Activated T-helper 2 cell treated with anti-CD3 and anti-CD28 coated beads, Interferon-gamma antibody, Interleukin-2, Interleukin-4, amounts not matched to agents 10 μg/mL and 5 μg/mL and 100 μg/mL, durations not matched to agents 14 hours and 24 hours and 36 hours (primary cell): ENCODE measurements at regions not wholly inside any gene's neighbourhood (a gene's known extent, or its start where the extent isn't known, plus 50 kb on each side); places are given as distances from the start of the nearest gene placed in this dataset.

Experiments
- DNase-seq: peaks from one replicate; pipeline ENCODE4 v3.0.0; 2021; ENCODE audit warnings: low spot score
- H3K27ac Mint-ChIP-seq: one replicate; pipeline ENCODE4 v1.8.0; 2021; ENCODE audit warnings: mixed read lengths
- H3K27me3 Mint-ChIP-seq: one replicate; pipeline ENCODE4 v1.8.0; 2021; ENCODE audit warnings: low read depth, mixed read lengths
- H3K36me3 Mint-ChIP-seq: one replicate; pipeline ENCODE4 v1.8.0; 2021; ENCODE audit warnings: low read depth, mixed read lengths
- H3K4me1 Mint-ChIP-seq: one replicate; pipeline ENCODE4 v1.8.0; 2021; ENCODE audit warnings: low read depth, mixed read lengths
- H3K4me3 Mint-ChIP-seq: one replicate; pipeline ENCODE4 v1.8.0; 2021; ENCODE audit warnings: low read depth, mild to moderate bottlenecking, moderate library complexity, mixed read lengths
- H3K9me3 Mint-ChIP-seq: one replicate; pipeline ENCODE4 v1.8.0; 2021; ENCODE audit warnings: mixed read lengths
- intact Hi-C: fragments of 100-400 bp; cut with micrococcal nuclease; formaldehyde crosslinking; loops from one replicate; pipeline ENCODE4 v1.15.1; 2023

DNA sequence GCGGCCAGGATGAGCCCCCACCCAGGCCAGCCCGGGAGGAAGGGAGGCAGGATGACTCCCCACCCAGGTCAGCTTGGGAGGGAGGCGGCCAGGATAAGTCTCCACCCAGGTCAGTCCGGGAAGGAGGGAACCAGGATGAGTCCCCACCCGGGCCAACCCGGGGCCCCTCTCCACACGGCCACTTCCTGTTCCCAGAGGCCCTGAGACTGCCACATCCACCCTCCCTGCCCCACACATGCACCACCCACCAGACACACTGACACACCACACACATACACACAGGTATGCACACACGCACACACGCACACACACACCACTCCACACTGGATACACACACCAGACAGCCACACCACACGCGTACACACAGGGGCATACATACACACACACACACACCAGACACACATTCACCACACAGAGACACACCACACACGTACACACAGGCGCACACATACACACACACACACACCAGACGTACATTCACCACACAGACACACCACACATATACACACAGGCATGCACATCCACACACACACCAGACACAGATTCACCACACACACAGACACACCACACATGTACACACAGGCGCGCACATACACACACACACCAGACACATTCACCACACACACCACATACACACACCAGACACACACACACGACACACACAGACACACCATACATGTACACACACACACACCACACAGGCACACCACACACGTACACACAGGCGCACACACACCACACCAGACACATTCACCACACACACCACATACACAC lies 84.9 kb upstream of the PRR5 start:
- no peaks in the 10 kb centered on the region for H3K27me3 Mint-ChIP-seq
- peaks cover 9% of the 10 kb centered on the region for H3K9me3 Mint-ChIP-seq
- no peak overlapping the region for H3K27ac Mint-ChIP-seq
- DNase-seq: no peak
- H3K4me1 Mint-ChIP-seq: peaks cover 2% of the 10 kb centered on the region
- no peaks in the 10 kb centered on the region for H3K36me3 Mint-ChIP-seq
- intact Hi-C loops: no loop called here
- H3K4me3 Mint-ChIP-seq: no peak overlapping the region

DNA sequence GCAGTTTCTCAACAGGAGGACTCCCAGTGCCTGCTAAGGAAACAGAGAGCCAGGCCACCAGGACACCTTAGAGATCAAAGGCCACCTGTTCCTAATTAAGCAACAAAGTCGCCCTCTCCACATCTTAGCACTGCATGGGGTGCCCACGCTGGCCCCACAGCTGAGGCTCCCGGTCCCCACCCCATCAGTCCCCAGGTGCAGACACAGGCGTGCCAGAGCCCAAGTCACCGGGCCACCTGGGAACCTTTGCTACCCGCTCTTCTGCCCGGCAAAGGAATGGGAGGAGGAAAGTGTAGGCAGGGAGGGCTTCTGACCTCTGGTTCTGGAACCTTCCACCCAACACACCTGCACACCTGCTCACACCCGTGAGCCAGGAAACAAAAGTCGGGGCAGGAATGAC lies 85.5 kb upstream of the PRR5 start:
- no peak for DNase-seq
- Mint-ChIP-seq H3K4me1 (peaks cover 2% of the 10 kb centered on the region), H3K27me3 (no peaks in the 10 kb centered on the region), H3K36me3 (no peaks in the 10 kb centered on the region), H3K4me3 (no peak overlapping the region), H3K27ac (no peak overlapping the region), H3K9me3 (peaks cover 15% of the 10 kb centered on the region)
- intact Hi-C loops: no loop called here

DNA sequence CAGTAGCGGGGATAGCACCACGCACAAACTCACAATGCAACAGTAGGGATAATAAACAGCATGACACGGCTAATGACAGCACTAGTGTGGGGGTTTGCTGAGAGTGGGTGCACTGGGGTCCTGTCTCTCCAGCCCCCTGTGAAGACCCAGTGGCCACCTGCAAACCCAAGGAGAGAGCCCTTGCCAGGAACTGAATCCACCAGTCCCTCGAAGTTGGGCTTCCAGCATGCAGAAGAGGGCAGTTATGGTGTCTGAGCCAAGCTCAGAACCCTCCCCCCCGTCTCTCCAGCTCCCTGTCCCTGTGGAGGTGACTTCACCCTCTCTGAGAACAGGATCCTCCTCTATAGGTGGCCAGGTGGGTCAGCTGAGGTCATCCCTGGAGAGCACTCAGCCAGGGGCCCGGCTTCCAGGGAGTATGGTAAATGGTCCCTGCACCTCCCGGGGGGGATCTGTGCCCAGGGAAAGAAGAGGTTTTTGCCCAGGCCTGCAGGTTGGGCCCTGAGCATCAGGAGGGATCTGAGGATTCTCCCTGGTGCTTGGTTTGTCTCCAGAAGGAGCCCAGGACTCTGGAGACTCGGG lies 86.3 kb upstream of the PRR5 start:
- Mint-ChIP-seq H3K9me3 (peaks cover 20% of the 10 kb centered on the region), H3K4me1 (peaks cover 2% of the 10 kb centered on the region), H3K27ac (no peak overlapping the region), H3K4me3 (no peak overlapping the region), H3K27me3 (no peaks in the 10 kb centered on the region), H3K36me3 (no peaks in the 10 kb centered on the region)
- intact Hi-C loops: no loop called here
- no peak for DNase-seq

DNA sequence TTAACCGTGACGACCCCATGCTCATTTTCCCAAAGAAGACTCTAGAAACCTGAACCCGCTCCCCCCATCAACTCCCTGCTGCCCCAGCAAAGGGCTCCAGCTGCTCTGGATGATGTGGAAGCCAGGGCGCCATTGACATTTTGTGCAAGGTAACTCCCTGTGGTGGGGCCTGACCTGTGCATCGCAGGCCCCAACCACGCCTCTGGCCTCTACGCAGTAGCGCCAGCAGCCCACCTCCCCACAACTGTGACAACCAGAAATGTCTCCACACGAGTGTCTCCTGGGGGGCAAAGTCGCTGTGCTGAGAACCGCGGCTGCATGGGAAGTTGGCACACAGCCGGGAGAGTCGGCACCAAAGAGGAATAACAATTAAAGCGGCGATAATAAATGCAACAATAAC lies 86.9 kb upstream of the PRR5 start:
- Mint-ChIP-seq H3K4me3 (no peak overlapping the region), H3K4me1 (no peaks in the 10 kb centered on the region), H3K27me3 (no peaks in the 10 kb centered on the region), H3K9me3 (peaks cover 20% of the 10 kb centered on the region), H3K36me3 (no peaks in the 10 kb centered on the region), H3K27ac (no peak overlapping the region)
- DNase-seq: no peak
- intact Hi-C loops: no loop called here

DNA sequence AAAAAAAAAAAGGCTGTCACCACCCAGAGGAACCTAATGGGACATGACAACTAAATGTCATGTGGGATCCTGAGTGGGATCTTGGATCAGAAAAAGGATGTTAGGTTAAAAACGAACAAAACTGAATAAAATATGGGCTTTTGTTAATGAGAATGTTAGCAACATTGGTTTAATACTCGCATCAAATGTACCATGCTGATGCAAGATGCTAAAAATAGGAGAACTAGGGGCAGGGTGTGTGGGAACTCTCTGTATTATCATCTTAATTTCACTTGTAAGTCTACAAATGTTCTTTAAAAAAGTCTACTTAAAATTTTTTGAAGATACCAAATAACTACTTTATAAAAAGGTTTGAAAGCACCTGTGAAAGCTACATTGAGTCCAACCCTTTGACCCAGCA lies 88.8 kb upstream of the PRR5 start:
- Mint-ChIP-seq H3K36me3 (no peaks in the 10 kb centered on the region), H3K4me1 (no peaks in the 10 kb centered on the region), H3K27me3 (no peaks in the 10 kb centered on the region), H3K9me3 (peaks cover 20% of the 10 kb centered on the region), H3K27ac (no peak overlapping the region), H3K4me3 (no peak overlapping the region)
- intact Hi-C loops: no loop called here
- no peak for DNase-seq

- Mint-ChIP-seq H3K36me3 (no peaks in the 10 kb centered on the region), H3K4me1 (no peaks in the 10 kb centered on the region), H3K9me3 (peaks cover 20% of the 10 kb centered on the region), H3K27me3 (no peaks in the 10 kb centered on the region), H3K4me3 (no peak overlapping the region), H3K27ac (no peak overlapping the region)
- no peak for DNase-seq
- intact Hi-C loops: no loop called here
Measured at GRCh38 chr22:44611880-44612496, 90.0 kb upstream of the PRR5 start.

GRCh38 chr22:44610071-44610470 lies 91.9 kb upstream of the PRR5 start:
- intact Hi-C loops: no loop called here
- no peak for DNase-seq
- H3K9me3 Mint-ChIP-seq: peaks cover 20% of the 10 kb centered on the region
- H3K4me3 Mint-ChIP-seq: no peak overlapping the region
- H3K4me1 Mint-ChIP-seq: no peaks in the 10 kb centered on the region
- peaks cover 2% of the 10 kb centered on the region for H3K27me3 Mint-ChIP-seq
- H3K27ac Mint-ChIP-seq: no peak overlapping the region
- H3K36me3 Mint-ChIP-seq: no peaks in the 10 kb centered on the region

DNA sequence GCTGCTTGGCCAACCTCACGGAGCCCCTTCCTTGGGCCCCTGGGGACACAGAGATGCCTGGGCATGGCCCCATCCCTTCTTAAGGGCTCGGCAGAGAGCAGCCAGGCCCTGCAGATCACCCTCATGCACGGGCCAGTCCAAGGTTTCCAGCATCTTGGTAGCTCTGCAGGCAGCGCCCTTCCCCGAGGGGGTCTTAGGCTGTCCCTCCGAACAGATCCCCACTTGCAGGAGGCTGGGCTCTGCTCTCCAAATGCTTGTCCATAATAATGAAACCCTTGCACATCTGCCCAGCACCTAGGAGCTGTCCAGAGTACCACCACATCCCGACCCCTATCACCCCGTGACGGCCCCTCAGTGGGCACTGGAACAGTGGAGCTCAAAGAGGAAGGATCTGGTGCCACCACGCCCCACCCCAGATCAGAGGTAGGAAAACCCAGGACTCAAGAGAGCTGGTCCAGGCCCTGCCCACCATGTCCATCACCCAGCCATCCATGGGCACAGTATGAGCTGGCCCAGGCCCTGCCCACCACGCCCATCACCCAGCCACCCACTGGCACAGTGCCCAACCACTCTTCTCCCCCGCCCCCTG lies 92.5 kb upstream of the PRR5 start:
- Mint-ChIP-seq H3K9me3 (peaks cover 17% of the 10 kb centered on the region), H3K36me3 (no peaks in the 10 kb centered on the region), H3K27ac (no peak overlapping the region), H3K4me1 (no peaks in the 10 kb centered on the region), H3K4me3 (no peak overlapping the region), H3K27me3 (peaks cover 3% of the 10 kb centered on the region)
- intact Hi-C loops: no loop called here
- DNase-seq: no peak

GRCh38 chr22:44608597-44609399 lies 93.2 kb upstream of the PRR5 start:
- no peak for DNase-seq
- Mint-ChIP-seq H3K27ac (no peak overlapping the region), H3K4me3 (no peak overlapping the region), H3K9me3 (peaks cover 13% of the 10 kb centered on the region), H3K36me3 (no peaks in the 10 kb centered on the region), H3K4me1 (no peaks in the 10 kb centered on the region), H3K27me3 (peaks cover 4% of the 10 kb centered on the region)
- intact Hi-C loops: no loop called here

GRCh38 chr22:44606126-44606525 lies 95.9 kb upstream of the PRR5 start:
- intact Hi-C loops: no loop called here
- no peak overlapping the region for H3K27ac Mint-ChIP-seq
- peaks cover 2% of the 10 kb centered on the region for H3K9me3 Mint-ChIP-seq
- no peaks in the 10 kb centered on the region for H3K36me3 Mint-ChIP-seq
- no peaks in the 10 kb centered on the region for H3K4me1 Mint-ChIP-seq
- no peak for DNase-seq
- H3K4me3 Mint-ChIP-seq: no peak overlapping the region
- peaks cover 7% of the 10 kb centered on the region for H3K27me3 Mint-ChIP-seq

DNA sequence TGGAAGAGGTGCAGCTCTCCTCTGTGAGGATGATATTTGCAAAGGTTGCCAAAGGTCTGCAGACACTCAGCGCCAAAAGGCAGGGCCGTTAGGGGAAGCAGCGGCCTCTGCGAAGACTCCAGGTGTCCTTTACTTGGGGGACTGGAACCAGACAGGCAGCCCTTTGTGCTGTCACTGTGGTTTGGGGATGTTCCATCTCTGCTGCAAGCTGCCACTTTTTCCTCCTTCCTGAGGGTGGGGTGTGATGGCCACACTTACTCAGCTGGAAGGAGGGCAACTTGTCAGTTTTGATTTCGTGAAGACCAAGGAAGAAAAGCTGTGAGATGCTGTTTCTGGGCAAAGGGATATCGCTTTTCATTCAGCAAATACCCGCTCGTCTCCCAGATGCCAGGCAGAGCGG lies 96.5 kb upstream of the PRR5 start:
- H3K4me3 Mint-ChIP-seq: no peak overlapping the region
- no peaks in the 10 kb centered on the region for H3K4me1 Mint-ChIP-seq
- H3K36me3 Mint-ChIP-seq: no peaks in the 10 kb centered on the region
- DNase-seq: no peak
- no peaks in the 10 kb centered on the region for H3K9me3 Mint-ChIP-seq
- H3K27me3 Mint-ChIP-seq: peaks cover 7% of the 10 kb centered on the region
- H3K27ac Mint-ChIP-seq: no peak overlapping the region
- intact Hi-C loops: no loop called here

- no peak overlapping the region for H3K4me3 Mint-ChIP-seq
- H3K4me1 Mint-ChIP-seq: no peaks in the 10 kb centered on the region
- no peak for DNase-seq
- intact Hi-C loops: no loop called here
- H3K36me3 Mint-ChIP-seq: no peaks in the 10 kb centered on the region
- H3K9me3 Mint-ChIP-seq: no peaks in the 10 kb centered on the region
- no peak overlapping the region for H3K27ac Mint-ChIP-seq
- peaks cover 7% of the 10 kb centered on the region for H3K27me3 Mint-ChIP-seq
Measured at GRCh38 chr22:44604991-44605390, 97.0 kb upstream of the PRR5 start.
